ENCODE measurements at regions not wholly inside any gene's neighbourhood (a gene's known extent, or its start where the extent isn't known, plus 50 kb on each side); places are given as distances from the start of the nearest gene placed in this dataset.

DNA sequence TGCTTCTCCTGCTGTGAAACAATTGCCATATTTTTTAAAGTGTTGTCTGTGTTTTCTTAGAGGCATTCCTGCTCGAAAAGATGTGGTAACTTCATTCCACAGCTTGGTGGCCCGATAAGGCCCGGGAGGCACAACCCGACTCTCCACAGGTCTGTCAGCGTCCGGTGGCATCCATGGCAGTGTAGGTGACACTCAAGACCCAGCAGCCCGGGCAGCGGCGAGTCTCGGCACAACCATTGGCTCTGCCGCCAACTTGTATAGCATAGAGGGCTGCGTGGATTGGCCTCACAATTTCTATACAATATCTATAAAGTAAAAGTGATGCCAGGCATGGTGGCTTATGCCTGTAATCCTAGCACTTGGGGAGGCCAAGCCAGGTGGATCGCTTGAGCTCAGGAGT, 262.3 kb upstream of the CHRNA7 start:
- TF ChIP-seq, protein P1, sequence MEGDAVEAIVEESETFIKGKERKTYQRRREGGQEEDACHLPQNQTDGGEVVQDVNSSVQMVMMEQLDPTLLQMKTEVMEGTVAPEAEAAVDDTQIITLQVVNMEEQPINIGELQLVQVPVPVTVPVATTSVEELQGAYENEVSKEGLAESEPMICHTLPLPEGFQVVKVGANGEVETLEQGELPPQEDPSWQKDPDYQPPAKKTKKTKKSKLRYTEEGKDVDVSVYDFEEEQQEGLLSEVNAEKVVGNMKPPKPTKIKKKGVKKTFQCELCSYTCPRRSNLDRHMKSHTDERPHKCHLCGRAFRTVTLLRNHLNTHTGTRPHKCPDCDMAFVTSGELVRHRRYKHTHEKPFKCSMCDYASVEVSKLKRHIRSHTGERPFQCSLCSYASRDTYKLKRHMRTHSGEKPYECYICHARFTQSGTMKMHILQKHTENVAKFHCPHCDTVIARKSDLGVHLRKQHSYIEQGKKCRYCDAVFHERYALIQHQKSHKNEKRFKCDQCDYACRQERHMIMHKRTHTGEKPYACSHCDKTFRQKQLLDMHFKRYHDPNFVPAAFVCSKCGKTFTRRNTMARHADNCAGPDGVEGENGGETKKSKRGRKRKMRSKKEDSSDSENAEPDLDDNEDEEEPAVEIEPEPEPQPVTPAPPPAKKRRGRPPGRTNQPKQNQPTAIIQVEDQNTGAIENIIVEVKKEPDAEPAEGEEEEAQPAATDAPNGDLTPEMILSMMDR (IDR thresholded peaks at IDR 0.05): no peak
- TF ChIP-seq POLR2A (IDR thresholded peaks at IDR 0.05): no peak

All from thyroid gland (tissue), 4 donors.